OCI-LY1 (cell line): ENCODE measurements at regions not wholly inside any gene's neighbourhood (a gene's known extent, or its start where the extent isn't known, plus 50 kb on each side); places are given as distances from the start of the nearest gene placed in this dataset.

Experiments used
- H2AFZ ChIP-seq: fragments of 200-600 bp; sonication (generic), shearing (Covaris generic); 2 replicates; pipeline ENCODE4 v1.6.0; 2014; ENCODE audit warnings: antibody characterized with exemption, mild to moderate bottlenecking, low read length
- H3F3A ChIP-seq: fragments of 200-600 bp; sonication (generic), shearing (Covaris generic); 2 replicates; pipeline ENCODE4 v1.6.0; 2014; ENCODE audit warnings: mild to moderate bottlenecking, antibody characterized with exemption, low read length, moderate library complexity; ENCODE audit not compliant: insufficient read depth
- H3K27ac ChIP-seq: fragments of 200-600 bp; sonication (generic); 2 replicates; pipeline ENCODE4 v1.5.1; 2014; ENCODE audit warnings: low read length, mixed run types, mild to moderate bottlenecking, low read depth; ENCODE audit not compliant: poor library complexity, severe bottlenecking
- H3K27me3 ChIP-seq: fragments of 200-600 bp; sonication (generic); 2 replicates; pipeline ENCODE4 v1.6.0; 2014; ENCODE audit warnings: antibody characterized with exemption, mild to moderate bottlenecking, low read length, moderate library complexity; ENCODE audit not compliant: insufficient read depth
- H3K36me3 ChIP-seq: fragments of 200-600 bp; sonication (generic); 2 replicates; pipeline ENCODE4 v1.6.1; 2014; ENCODE audit warnings: mild to moderate bottlenecking, antibody characterized with exemption, low read length, moderate library complexity, mixed read lengths; ENCODE audit not compliant: insufficient read depth
- H3K4me1 ChIP-seq: fragments of 200-600 bp; sonication (generic); 2 replicates; pipeline ENCODE4 v1.5.1; 2014; ENCODE audit warnings: mild to moderate bottlenecking, low read length, moderate library complexity; ENCODE audit not compliant: insufficient read depth, severe bottlenecking
- H3K4me2 ChIP-seq: fragments of 200-600 bp; sonication (generic), shearing (Covaris generic); 2 replicates; pipeline ENCODE4 v1.6.1; 2014; ENCODE audit warnings: low read length
- H3K4me3 ChIP-seq: fragments of 200-600 bp; sonication (generic); 2 replicates; pipeline ENCODE4 v1.5.1; 2014; ENCODE audit warnings: low read length, low read depth, mild to moderate bottlenecking, mixed read lengths; ENCODE audit not compliant: poor library complexity, severe bottlenecking
- H3K79me2 ChIP-seq: fragments of 200-600 bp; shearing (Covaris generic); 2 replicates; pipeline ENCODE4 v1.6.1; 2016; ENCODE audit warnings: mixed run types, low read length, mixed read lengths; ENCODE audit not compliant: insufficient read depth
- H3K9ac ChIP-seq: fragments of 200-600 bp; sonication (generic), shearing (Covaris generic); 2 replicates; pipeline ENCODE4 v1.6.1; 2014; ENCODE audit warnings: mild to moderate bottlenecking, low read length, mixed read lengths
- H3K9me2 ChIP-seq: fragments of 200-600 bp; sonication (generic), shearing (Covaris generic); 2 replicates; pipeline ENCODE4 v1.6.1; 2014; ENCODE audit warnings: low read depth, mild to moderate bottlenecking, low read length, mixed read lengths
- H3K9me3 ChIP-seq: fragments of 200-600 bp; shearing (Covaris generic); 2 replicates; pipeline ENCODE4 v1.6.1; 2014; ENCODE audit warnings: low read length, mixed read lengths
- H4K20me1 ChIP-seq: fragments of 200-600 bp; sonication (generic), shearing (Covaris generic); 2 replicates; pipeline ENCODE4 v1.6.0; 2016; ENCODE audit warnings: mild to moderate bottlenecking, low read length; ENCODE audit not compliant: insufficient read depth
- CTCF ChIP-seq: fragments of 200-600 bp; sonication (generic), shearing (Covaris generic); IDR thresholded peaks from 2 replicates; pipeline ENCODE4 v1.5.1; 2017; ENCODE audit warnings: mild to moderate bottlenecking, antibody characterized with exemption, low read length, moderate library complexity, mixed read lengths
- EZH2 ChIP-seq: fragments of 200-600 bp; sonication (generic), shearing (Covaris generic); IDR thresholded peaks from 2 replicates; pipeline ENCODE4 v1.8.0; 2017; ENCODE audit warnings: borderline replicate concordance, mixed run types, mild to moderate bottlenecking, antibody characterized with exemption, low read length, moderate library complexity, mixed read lengths

GRCh38 chr2:146950911-146951310 is 893.9 kb upstream of the ACVR2A start:
- TF ChIP-seq CTCF (no peak), EZH2 (no peak)
- Histone ChIP-seq H3F3A (no peaks in the 10 kb centered on the region), H3K27me3 (no peaks in the 10 kb centered on the region)

GRCh38 chr2:146950361-146950760 is 894.5 kb upstream of the ACVR2A start:
- no peaks in the 10 kb centered on the region for H3K27me3 ChIP-seq
- H3K9ac ChIP-seq: no peak overlapping the region
- H3K79me2 ChIP-seq: no peaks in the 10 kb centered on the region
- no peaks in the 10 kb centered on the region for H3K9me3 ChIP-seq
- H3K9me2 ChIP-seq: no peaks in the 10 kb centered on the region
- TF ChIP-seq CTCF (no peak), EZH2 (no peak)
- H4K20me1 ChIP-seq: no peaks in the 10 kb centered on the region
- no peak overlapping the region for H3K4me2 ChIP-seq
- H3K4me1 ChIP-seq: no peaks in the 10 kb centered on the region
- H3F3A ChIP-seq: no peaks in the 10 kb centered on the region
- no peak overlapping the region for H2AFZ ChIP-seq
- H3K27ac ChIP-seq: no peak overlapping the region
- no peaks in the 10 kb centered on the region for H3K36me3 ChIP-seq
- H3K4me3 ChIP-seq: no peak overlapping the region

More at GRCh38 chr2:146950911-146951310, 893.9 kb upstream of the ACVR2A start:
- H3K4me2 ChIP-seq: no peak overlapping the region
- no peak overlapping the region for H3K9ac ChIP-seq
- no peaks in the 10 kb centered on the region for H3K9me2 ChIP-seq
- H2AFZ ChIP-seq: no peak overlapping the region
- no peak overlapping the region for H3K27ac ChIP-seq
- no peaks in the 10 kb centered on the region for H4K20me1 ChIP-seq
- H3K79me2 ChIP-seq: no peaks in the 10 kb centered on the region
- no peaks in the 10 kb centered on the region for H3K36me3 ChIP-seq
- no peak overlapping the region for H3K4me3 ChIP-seq
- H3K9me3 ChIP-seq: no peaks in the 10 kb centered on the region
- H3K4me1 ChIP-seq: no peaks in the 10 kb centered on the region

- H3K27me3 ChIP-seq: no peaks in the 10 kb centered on the region
- H3K9me2 ChIP-seq: no peaks in the 10 kb centered on the region
- H3K9me3 ChIP-seq: no peaks in the 10 kb centered on the region
- no peaks in the 10 kb centered on the region for H3K36me3 ChIP-seq
- no peaks in the 10 kb centered on the region for H3K79me2 ChIP-seq
- H3K9ac ChIP-seq: no peak overlapping the region
- no peak for TF ChIP-seq EZH2
- no peak for TF ChIP-seq CTCF
- H3K4me2 ChIP-seq: no peak overlapping the region
- no peaks in the 10 kb centered on the region for H4K20me1 ChIP-seq
- H2AFZ ChIP-seq: no peak overlapping the region
- H3K4me1 ChIP-seq: no peaks in the 10 kb centered on the region
- no peak overlapping the region for H3K27ac ChIP-seq
- H3F3A ChIP-seq: no peaks in the 10 kb centered on the region
- H3K4me3 ChIP-seq: no peak overlapping the region
Measured at GRCh38 chr2:146949400-146949799, 895.4 kb upstream of the ACVR2A start.
